GM18868 (cell line): ENCODE measurements at regions not wholly inside any gene's neighbourhood (a gene's known extent, or its start where the extent isn't known, plus 50 kb on each side); places are given as distances from the start of the nearest gene placed in this dataset.
"Not testable (repeated sequence)": the region's sequence is repeated elsewhere in the genome, so short reads cannot be mapped to it uniquely, and the experiment has no call there.

Source experiments
- ATAC-seq: cut with Tn5 transposase; IDR thresholded peaks from one replicate; pipeline ENCODE4 v1.9.1; 2021; ENCODE audit warnings: mild to moderate bottlenecking, moderate library complexity; ENCODE audit not compliant: unreplicated experiment

- ATAC-seq, result peak; percentile 54
Observed at GRCh38 chr1:187038784-187039183, 210.0 kb downstream of the PLA2G4A start.

- ATAC-seq, result no peak
Observed at GRCh38 chr1:187041104-187041503, 212.4 kb downstream of the PLA2G4A start.

GRCh38 chr1:187042538-187042937 is 213.8 kb downstream of the PLA2G4A start:
- no peak for ATAC-seq

GRCh38 chr1:187043433-187043832 is 214.7 kb downstream of the PLA2G4A start:
- not testable (repeated sequence) for ATAC-seq

GRCh38 chr1:187044411-187044810 is 215.7 kb downstream of the PLA2G4A start:
- no peak for ATAC-seq

- ATAC-seq, result no peak
Observed at GRCh38 chr1:187045371-187045770, 216.6 kb downstream of the PLA2G4A start.

- ATAC-seq, result no peak
Observed at GRCh38 chr1:187046293-187046692, 217.5 kb downstream of the PLA2G4A start.

GRCh38 chr1:187047298-187047697 is 218.5 kb downstream of the PLA2G4A start:
- ATAC-seq, result no peak

- ATAC-seq, result peak; percentile 86
Observed at GRCh38 chr1:187051618-187052232, 223.0 kb downstream of the PLA2G4A start.

- no peak for ATAC-seq
Observed at GRCh38 chr1:187053876-187054275, 225.1 kb downstream of the PLA2G4A start.

- no peak for ATAC-seq
Observed at GRCh38 chr1:187054862-187055757, 226.4 kb downstream of the PLA2G4A start.

- ATAC-seq, result no peak
Observed at GRCh38 chr1:187063271-187063670, 234.5 kb downstream of the PLA2G4A start.

- no peak for ATAC-seq
Observed at GRCh38 chr1:187067160-187067559, 238.4 kb downstream of the PLA2G4A start.

- ATAC-seq, result no peak
Observed at GRCh38 chr1:187070076-187070475, 241.3 kb downstream of the PLA2G4A start.

GRCh38 chr1:187072262-187073034 is 243.7 kb downstream of the PLA2G4A start:
- ATAC-seq, result peak; percentile 85

GRCh38 chr1:187073035-187073560 is 244.3 kb downstream of the PLA2G4A start:
- ATAC-seq, result peak; percentile 38

GRCh38 chr1:187073634-187074245 is 245.0 kb downstream of the PLA2G4A start:
- not testable (repeated sequence) for ATAC-seq

- ATAC-seq, result no peak
Observed at GRCh38 chr1:187074445-187075048, 245.8 kb downstream of the PLA2G4A start.

GRCh38 chr1:187076922-187077321 is 248.2 kb downstream of the PLA2G4A start:
- no peak for ATAC-seq

- ATAC-seq, result no peak
Observed at GRCh38 chr1:187078321-187078720, 249.6 kb downstream of the PLA2G4A start.
